Natural killer cell (primary cell): ENCODE measurements at regions not wholly inside any gene's neighbourhood (a gene's known extent, or its start where the extent isn't known, plus 50 kb on each side); places are given as distances from the start of the nearest gene placed in this dataset.
A peak's percentile ranks its signal among the peaks of the same experiment; 100 is the strongest.

Experiments used
- ATAC-seq, 3 donors: fragments of 150-1000 bp in 2 of 3; fragments of 200-7000 bp in 1 of 3; cut with Tn5 transposase; 1 replicate in 1 of 3; 2 replicates in 2 of 3; pipeline ENCODE4 v1.10.0; 2021; ENCODE audit warnings: mild to moderate bottlenecking in 2 of 3, moderate library complexity in 2 of 3
- DNase-seq, 2 donors: peaks; one replicate each; pipeline versions ENCODE4 v3.0.0 to v3.0.0-alpha.2; 2013 to 2021; ENCODE audit warnings: mixed read lengths in 1 of 2
- H3K27ac ChIP-seq: one replicate; pipeline ENCODE4 v1.5.1; 2013; ENCODE audit warnings: mild to moderate bottlenecking, low read length
- H3K27me3 ChIP-seq: one replicate; pipeline ENCODE4 v1.6.1; 2013; ENCODE audit warnings: low read length; ENCODE audit not compliant: control insufficient read depth, insufficient read depth
- H3K36me3 ChIP-seq: one replicate; pipeline ENCODE4 v1.6.1; 2013; ENCODE audit warnings: low read length; ENCODE audit not compliant: control insufficient read depth, insufficient read depth
- H3K4me1 ChIP-seq: one replicate; pipeline ENCODE4 v1.6.1; 2013; ENCODE audit warnings: low read length; ENCODE audit not compliant: control insufficient read depth, insufficient read depth
- H3K4me3 ChIP-seq: one replicate; pipeline ENCODE4 v1.5.1; 2013; ENCODE audit warnings: low read length
- H3K9me3 ChIP-seq: one replicate; pipeline ENCODE4 v1.6.1; 2013; ENCODE audit warnings: low read length; ENCODE audit not compliant: control insufficient read depth, insufficient read depth
- H3K27ac Mint-ChIP-seq, 2 donors: one replicate each; pipeline ENCODE4 v1.8.0; 2022; ENCODE audit warnings: mild to moderate bottlenecking in 2 of 2, mixed read lengths in 2 of 2, moderate library complexity in 1 of 2
- H3K27me3 Mint-ChIP-seq, 2 donors: one replicate each; pipeline ENCODE4 v1.8.0; 2022; ENCODE audit warnings: low read depth in 2 of 2, mixed read lengths in 2 of 2
- H3K36me3 Mint-ChIP-seq: one replicate; pipeline ENCODE4 v1.8.0; 2022; ENCODE audit warnings: mixed read lengths
- H3K4me1 Mint-ChIP-seq, 2 donors: one replicate each; pipeline ENCODE4 v1.8.0; 2022; ENCODE audit warnings: mixed read lengths in 2 of 2
- H3K4me3 Mint-ChIP-seq: one replicate; pipeline ENCODE4 v1.8.0; 2022; ENCODE audit warnings: mild to moderate bottlenecking, moderate library complexity, mixed read lengths
- H3K9me3 Mint-ChIP-seq, 2 donors: one replicate each; pipeline ENCODE4 v1.8.0; 2022; ENCODE audit warnings: mixed read lengths in 2 of 2
- CTCF ChIP-seq: fragments of 200-600 bp; IDR thresholded peaks from one replicate; pipeline ENCODE4 v1.8.0; 2022; ENCODE audit warnings: antibody characterized with exemption
- WGBS: methylation state at CpG from one replicate; pipeline ENCODE4 v1.1.7; 2013; ENCODE audit warnings: missing lambda C conversion rate; ENCODE audit not compliant: insufficient coverage; 5-methylcytosine and 5-hydroxymethylcytosine counted together
- intact Hi-C: fragments of 100-400 bp; cut with micrococcal nuclease; formaldehyde crosslinking; loops from one replicate; pipeline ENCODE4 v1.14.2; 2022

- no peaks in the 10 kb centered on the region for H3K27me3 Mint-ChIP-seq
- no peaks in the 10 kb centered on the region for H3K27me3 ChIP-seq
- WGBS = 85% methylated on average over 7 of the region's 7 CpGs
These were observed 718.5 kb downstream of the UQCRFS1 start for GRCh38 chr19:28494461-28494860.

GRCh38 chr19:28493884-28494283 lies 719.1 kb downstream of the UQCRFS1 start:
- no peak for TF ChIP-seq CTCF
- Mint-ChIP-seq H3K36me3 (peaks cover 6% of the 10 kb centered on the region), H3K27me3 (no peaks in the 10 kb centered on the region), H3K27ac (peak overlapping the region in 1 of 2 donors; percentile 11), H3K4me1 (peaks cover 25 to 27% of the 10 kb centered on the region in 2 donors), H3K4me3 (no peak overlapping the region), H3K9me3 (no peaks in the 10 kb centered on the region)
- ATAC-seq (no peak), DNase-seq (no peak)
- H3K36me3 ChIP-seq = no peaks in the 10 kb centered on the region
- H3K27ac ChIP-seq = no peak overlapping the region
- H3K4me1 ChIP-seq = peaks cover 10% of the 10 kb centered on the region
- H3K27me3 ChIP-seq = no peaks in the 10 kb centered on the region
- no peak overlapping the region for H3K4me3 ChIP-seq
- no peaks in the 10 kb centered on the region for H3K9me3 ChIP-seq
- WGBS = 97% methylated on average over 5 of the region's 5 CpGs
- intact Hi-C loops = no loop called here

More at GRCh38 chr19:28494461-28494860, 718.5 kb downstream of the UQCRFS1 start:
- H3K36me3 Mint-ChIP-seq = peaks cover 6% of the 10 kb centered on the region
- TF ChIP-seq CTCF = no peak
- no peak overlapping the region for H3K4me3 Mint-ChIP-seq
- H3K9me3 ChIP-seq = no peaks in the 10 kb centered on the region
- H3K4me1 Mint-ChIP-seq = peaks cover 31 to 32% of the 10 kb centered on the region in 2 donors
- H3K27ac ChIP-seq = no peak overlapping the region
- DNase-seq = no peak
- ATAC-seq = no peak
- H3K4me1 ChIP-seq = peaks cover 16% of the 10 kb centered on the region
- H3K27ac Mint-ChIP-seq = no peak overlapping the region
- H3K4me3 ChIP-seq = no peak overlapping the region
- no peaks in the 10 kb centered on the region for H3K9me3 Mint-ChIP-seq
- intact Hi-C loops = no loop called here
- H3K36me3 ChIP-seq = no peaks in the 10 kb centered on the region

- no peaks in the 10 kb centered on the region for H3K36me3 ChIP-seq
- Mint-ChIP-seq H3K27ac (no peak overlapping the region), H3K27me3 (no peaks in the 10 kb centered on the region), H3K4me1 (peaks cover 12 to 20% of the 10 kb centered on the region in 2 donors), H3K9me3 (no peaks in the 10 kb centered on the region), H3K36me3 (peaks cover 4% of the 10 kb centered on the region), H3K4me3 (no peak overlapping the region)
- H3K27me3 ChIP-seq = no peaks in the 10 kb centered on the region
- no peaks in the 10 kb centered on the region for H3K9me3 ChIP-seq
- WGBS = 90% methylated on average over 8 of the region's 8 CpGs
- no peak for TF ChIP-seq CTCF
- H3K4me3 ChIP-seq = no peak overlapping the region
- H3K27ac ChIP-seq = no peak overlapping the region
- intact Hi-C loops = no loop called here
- H3K4me1 ChIP-seq = peaks cover 13% of the 10 kb centered on the region
- DNase-seq (no peak), ATAC-seq (no peak)
These were observed 720.3 kb downstream of the UQCRFS1 start for GRCh38 chr19:28492621-28493020.

- H3K27ac Mint-ChIP-seq = no peak overlapping the region
- Histone ChIP-seq H3K9me3 (no peaks in the 10 kb centered on the region), H3K36me3 (no peaks in the 10 kb centered on the region), H3K4me3 (no peak overlapping the region), H3K4me1 (peaks cover 9% of the 10 kb centered on the region), H3K27ac (no peak overlapping the region), H3K27me3 (no peaks in the 10 kb centered on the region)
- H3K27me3 Mint-ChIP-seq = no peaks in the 10 kb centered on the region
- peaks cover 8 to 18% of the 10 kb centered on the region in 2 donors for H3K4me1 Mint-ChIP-seq
- TF ChIP-seq CTCF = no peak
- no peak for DNase-seq
- intact Hi-C loops = no loop called here
- ATAC-seq = no peak
- no peaks in the 10 kb centered on the region for H3K9me3 Mint-ChIP-seq
- H3K4me3 Mint-ChIP-seq = no peak overlapping the region
- peaks cover under 1% of the 10 kb centered on the region for H3K36me3 Mint-ChIP-seq
These were observed 720.8 kb downstream of the UQCRFS1 start for GRCh38 chr19:28492201-28492600.
